Pancreas (tissue), 10 donors: ENCODE measurements at regions not wholly inside any gene's neighbourhood (a gene's known extent, or its start where the extent isn't known, plus 50 kb on each side); places are given as distances from the start of the nearest gene placed in this dataset.
A peak's percentile ranks its signal among the peaks of the same experiment; 100 is the strongest.

Source experiments
- ATAC-seq, 4 donors: fragments of 200-7000 bp; cut with Tn5 transposase; one replicate each; pipeline versions ENCODE4 v1.8.0 to v1.9.1; 2020; ENCODE audit warnings: mild to moderate bottlenecking in 4 of 4, moderate library complexity in 4 of 4
- DNase-seq, 6 donors: peaks; one replicate each; pipeline ENCODE4 v3.0.0-alpha.2; 2020
- FAIRE-seq: peaks from 2 replicates; lab custom pipeline; 2012; peaks lifted over from hg19 to GRCh38; lab: Jason Lieb, UNC
- H3K27ac ChIP-seq, 4 donors: fragments of 200-600 bp; sonication (generic); 1 replicate in 3 of 4; 2 replicates in 1 of 4; pipeline versions ENCODE4 v1.5.0 to v1.8.0; 2020
- H3K27me3 ChIP-seq, 4 donors: fragments of 200-600 bp; one replicate each; pipeline ENCODE4 v1.8.0; 2021
- H3K36me3 ChIP-seq, 3 donors: fragments of 200-600 bp; sonication (generic) in 1 of 3; one replicate each; pipeline versions ENCODE4 v1.5.0 to v1.8.0; 2020 to 2021
- H3K4me1 ChIP-seq, 3 donors: fragments of 200-600 bp; one replicate each; pipeline ENCODE4 v1.8.0; 2021
- H3K4me3 ChIP-seq, 4 donors: fragments of 200-600 bp; sonication (generic) in 2 of 4; one replicate each; pipeline versions ENCODE4 v1.5.0 to v1.8.0; 2020 to 2021
- H3K9me3 ChIP-seq, 4 donors: fragments of 200-600 bp; one replicate each; pipeline ENCODE4 v1.8.0; 2021
- CTCF ChIP-seq, 4 donors: fragments of 200-600 bp; sonication (generic) in 3 of 4; IDR thresholded peaks; one replicate each; pipeline versions ENCODE4 v1.5.0 to v1.8.0; 2021; ENCODE audit warnings: antibody characterized with exemption in 4 of 4
- WGBS, 2 donors: extraction: QIAGEN DNeasy Blood & Tissue Kit; methylation state at CpG; one replicate each; pipeline ENCODE4 v1.1.7; 2013; 5-methylcytosine and 5-hydroxymethylcytosine counted together
- intact Hi-C, 3 donors: fragments of 100-400 bp; cut with DNase I; formaldehyde crosslinking; loops; one replicate each; pipeline versions ENCODE4 v1.11.1 to v1.14.2; 2022
- donor health status: healthy with polysubstance abuse.
- donor health status: DM: no; HTN: no; CAD: no; lungs with moderate emphysema.
- donor health status: DM: no; HTN: no; CAD: no.
- donor health status: control.
- donor health status: control.
- donor health status: Bipolar disorder and iron deficiency.
- donor health status: DM: yes; HTN: yes; CAD: no.
- donor health status: DM: no; HTN: no; CAD: no.
- donor health status: DM: no; HTN: no; CAD: no.
- donor health status: DM: yes; HTN: yes; CAD: no.

GRCh38 chr12:76201758-76202157 lies 117.3 kb upstream of the NAP1L1 start:
- Histone ChIP-seq H3K4me3 (no peak overlapping the region), H3K4me1 (no peaks in the 10 kb centered on the region), H3K36me3 (no peaks in the 10 kb centered on the region), H3K9me3 (no peaks in the 10 kb centered on the region), H3K27me3 (no peaks in the 10 kb centered on the region), H3K27ac (no peak overlapping the region)
- intact Hi-C loops, result no loop called here
- no peak for DNase-seq
- no peak for FAIRE-seq
- no peak for TF ChIP-seq CTCF (IDR thresholded peaks at IDR 0.05)
- ATAC-seq, result no peak

- Histone ChIP-seq H3K4me1 (no peaks in the 10 kb centered on the region), H3K9me3 (no peaks in the 10 kb centered on the region), H3K27ac (no peak overlapping the region), H3K4me3 (no peak overlapping the region), H3K36me3 (no peaks in the 10 kb centered on the region), H3K27me3 (no peaks in the 10 kb centered on the region)
- DNase-seq, result no peak
- no peak for FAIRE-seq
- 20 to 27% methylated on average over 2 of the region's 2 CpGs for WGBS, 2 donors
- intact Hi-C loops, result no loop called here
- TF ChIP-seq CTCF (IDR thresholded peaks at IDR 0.05), result no peak
- ATAC-seq, result no peak
Observed at GRCh38 chr12:76201316-76201715, 116.8 kb upstream of the NAP1L1 start.

- H3K9me3 ChIP-seq, result no peaks in the 10 kb centered on the region
- DNase-seq (peak in 1 of 6 donors; percentile 24), FAIRE-seq (no peak), ATAC-seq (no peak)
- H3K27me3 ChIP-seq, result no peaks in the 10 kb centered on the region
- no peak for TF ChIP-seq CTCF (IDR thresholded peaks at IDR 0.05)
- H3K36me3 ChIP-seq, result no peaks in the 10 kb centered on the region
- intact Hi-C loops, result no loop called here
- no peak overlapping the region for H3K27ac ChIP-seq
- WGBS, 2 donors, result 65 to 73% methylated on average over 2 of the region's 2 CpGs
- H3K4me1 ChIP-seq, result no peaks in the 10 kb centered on the region
- no peak overlapping the region for H3K4me3 ChIP-seq
Observed at GRCh38 chr12:76199808-76200207, 115.3 kb upstream of the NAP1L1 start.

GRCh38 chr12:76198839-76199238 lies 114.4 kb upstream of the NAP1L1 start:
- Histone ChIP-seq H3K27me3 (no peaks in the 10 kb centered on the region), H3K4me1 (no peaks in the 10 kb centered on the region), H3K36me3 (no peaks in the 10 kb centered on the region), H3K9me3 (no peaks in the 10 kb centered on the region), H3K27ac (no peak overlapping the region), H3K4me3 (no peak overlapping the region)
- intact Hi-C loops, result no loop called here
- TF ChIP-seq CTCF (IDR thresholded peaks at IDR 0.05), result no peak
- FAIRE-seq (no peak), DNase-seq (no peak), ATAC-seq (no peak)
- WGBS, 2 donors, result 76 to 78% methylated on average over 1 of the region's 1 CpG

- no peak for TF ChIP-seq CTCF (IDR thresholded peaks at IDR 0.05)
- DNase-seq (no peak), ATAC-seq (no peak), FAIRE-seq (no peak)
- Histone ChIP-seq H3K27ac (no peak overlapping the region), H3K27me3 (no peaks in the 10 kb centered on the region), H3K4me3 (no peak overlapping the region), H3K36me3 (no peaks in the 10 kb centered on the region), H3K9me3 (no peaks in the 10 kb centered on the region), H3K4me1 (no peaks in the 10 kb centered on the region)
- 56 to 61% methylated on average over 5 of the region's 5 CpGs for WGBS, 2 donors
- intact Hi-C loops, result no loop called here
Observed at GRCh38 chr12:76197283-76197682, 112.8 kb upstream of the NAP1L1 start.
